SK-N-SH treated with all-trans-retinoic acid at 6 μM for 48 hours (cell line): ENCODE measurements at regions not wholly inside any gene's neighbourhood (a gene's known extent, or its start where the extent isn't known, plus 50 kb on each side); places are given as distances from the start of the nearest gene placed in this dataset.

Experiments
- ATAC-seq: fragments of 200-7000 bp; cut with Tn5 transposase; 3 replicates; pipeline ENCODE4 v1.9.1; 2020; ENCODE audit warnings: mild to moderate bottlenecking, moderate library complexity
- ARNTL ChIP-seq: fragments of 450-650 bp; formaldehyde crosslinking; IDR thresholded peaks from 2 replicates; pipeline ENCODE4 v1.5.0; 2020; ENCODE audit warnings: low read depth, mild to moderate bottlenecking, moderate library complexity, borderline replicate concordance
- BACH2 ChIP-seq: fragments of 250-450 bp; sonication (Bioruptor Pico); IDR thresholded peaks from 2 replicates; pipeline ENCODE4 v1.9.0; 2021; ENCODE audit warnings: mild to moderate bottlenecking, borderline replicate concordance
- CSDC2 ChIP-seq: fragments of 250-450 bp; sonication (Bioruptor Pico); IDR thresholded peaks from 2 replicates; pipeline ENCODE4 v1.5.0; 2020; ENCODE audit warnings: mild to moderate bottlenecking, moderate library complexity
- ESRRG ChIP-seq: fragments of 250-450 bp; sonication (Bioruptor Pico); IDR thresholded peaks from 2 replicates; pipeline ENCODE4 v1.6.1; 2021; ENCODE audit warnings: mild to moderate bottlenecking
- ISL1 ChIP-seq: fragments of 250-450 bp; sonication (Bioruptor Pico); IDR thresholded peaks from 2 replicates; pipeline ENCODE4 v2.1.2; 2022; ENCODE audit warnings: mild to moderate bottlenecking, moderate library complexity
- OSR1 ChIP-seq: fragments of 250-450 bp; sonication (Bioruptor Pico); IDR thresholded peaks from 2 replicates; pipeline ENCODE4 v1.8.0; 2022; ENCODE audit warnings: moderate library complexity, mild to moderate bottlenecking, inconsistent platforms
- PPARA ChIP-seq: fragments of 250-450 bp; sonication (Bioruptor Pico); IDR thresholded peaks from 2 replicates; pipeline ENCODE4 v1.5.0; 2020; ENCODE audit warnings: mild to moderate bottlenecking, borderline replicate concordance
- RARB ChIP-seq: fragments of 250-450 bp; sonication (Bioruptor Pico); IDR thresholded peaks from 2 replicates; pipeline ENCODE4 v1.8.0; 2021; ENCODE audit warnings: mild to moderate bottlenecking, moderate library complexity
- SNAI2 ChIP-seq: fragments of 250-450 bp; sonication (Bioruptor Pico); IDR thresholded peaks from 2 replicates; pipeline ENCODE4 v1.5.0; 2020; ENCODE audit warnings: mild to moderate bottlenecking, moderate library complexity
- TCF4 ChIP-seq: fragments of 250-450 bp; sonication (Bioruptor Pico); IDR thresholded peaks from 2 replicates; pipeline ENCODE4 v1.8.0; 2021; ENCODE audit warnings: mild to moderate bottlenecking, moderate library complexity, borderline replicate concordance
- TOX ChIP-seq: fragments of 250-450 bp; sonication (Bioruptor Pico); IDR thresholded peaks from 2 replicates; pipeline ENCODE4 v1.8.0; 2021; ENCODE audit warnings: mild to moderate bottlenecking, moderate library complexity, borderline replicate concordance
- ZC3H10 ChIP-seq: fragments of 250-450 bp; sonication (Bioruptor Pico); IDR thresholded peaks from 2 replicates; pipeline ENCODE4 v1.5.1; 2021; ENCODE audit warnings: mild to moderate bottlenecking, moderate library complexity
- ZFP3 ChIP-seq: fragments of 250-450 bp; sonication (Bioruptor Pico); IDR thresholded peaks from 2 replicates; pipeline ENCODE4 v1.5.0; 2020; ENCODE audit warnings: mild to moderate bottlenecking, moderate library complexity
- ZFP30 ChIP-seq: fragments of 450-650 bp; formaldehyde crosslinking; IDR thresholded peaks from 2 replicates; pipeline ENCODE4 v1.5.0; 2022; ENCODE audit warnings: mild to moderate bottlenecking, moderate library complexity
- ZNF565 ChIP-seq: fragments of 450-650 bp; formaldehyde crosslinking; conservative IDR thresholded peaks from 2 replicates; pipeline ENCODE4 v1.5.0; 2020; ENCODE audit warnings: low read depth, mild to moderate bottlenecking, moderate library complexity
- ZNF70 ChIP-seq: fragments of 450-650 bp; formaldehyde crosslinking; IDR thresholded peaks from 2 replicates; pipeline ENCODE4 v1.5.0; 2020; ENCODE audit warnings: mild to moderate bottlenecking, moderate library complexity
- ZNF8 ChIP-seq: fragments of 450-650 bp; formaldehyde crosslinking; IDR thresholded peaks from 2 replicates; pipeline ENCODE4 v1.5.0; 2020; ENCODE audit warnings: mild to moderate bottlenecking, moderate library complexity
- TF ChIP-seq, protein P1 (sequence below): fragments of 250-450 bp; sonication (Bioruptor Pico); IDR thresholded peaks from 2 replicates; pipeline ENCODE4 v1.5.0; 2020; ENCODE audit warnings: mild to moderate bottlenecking, moderate library complexity
- TF ChIP-seq, protein P2 (sequence below): fragments of 250-450 bp; sonication (Bioruptor Pico); IDR thresholded peaks from 2 replicates; pipeline ENCODE4 v1.5.1; 2020; ENCODE audit warnings: low read depth, mild to moderate bottlenecking, moderate library complexity
- TF ChIP-seq, protein P3 (sequence below): fragments of 250-450 bp; sonication (Bioruptor Pico); IDR thresholded peaks from 2 replicates; pipeline ENCODE4 v1.5.1; 2021; ENCODE audit warnings: mild to moderate bottlenecking, moderate library complexity
- TF ChIP-seq, protein P4 (sequence below): fragments of 250-450 bp; sonication (Bioruptor Pico); IDR thresholded peaks from 2 replicates; pipeline ENCODE4 v1.8.0; 2021; ENCODE audit warnings: low read depth, mild to moderate bottlenecking, moderate library complexity, borderline replicate concordance
- TF ChIP-seq, protein P5 (sequence below): fragments of 250-450 bp; sonication (Bioruptor Pico); IDR thresholded peaks from 2 replicates; pipeline ENCODE4 v1.8.0; 2020; ENCODE audit warnings: mild to moderate bottlenecking, moderate library complexity, borderline replicate concordance

DNA sequence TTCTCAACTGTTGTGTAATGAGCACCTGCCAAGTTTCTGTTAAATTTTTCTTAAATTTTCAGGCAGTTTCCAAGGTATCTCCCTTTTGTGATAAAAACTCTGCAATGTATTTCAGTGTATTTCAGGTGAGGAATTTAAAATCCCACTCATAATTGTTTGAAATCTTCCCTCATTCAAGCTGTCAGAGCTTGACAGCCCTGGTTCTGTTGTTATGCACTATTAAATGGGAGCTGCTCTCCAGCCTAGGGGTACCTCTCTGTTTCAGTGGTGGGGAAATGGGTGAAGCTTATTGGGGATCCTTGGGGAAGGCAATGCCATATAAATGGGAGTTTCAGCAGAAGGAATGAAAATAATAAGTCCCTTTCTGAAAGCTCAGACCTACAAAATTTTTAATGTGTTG is 178.0 kb upstream of the TMCO5A start:
- no peak for ATAC-seq
- TF ChIP-seq, protein P1, sequence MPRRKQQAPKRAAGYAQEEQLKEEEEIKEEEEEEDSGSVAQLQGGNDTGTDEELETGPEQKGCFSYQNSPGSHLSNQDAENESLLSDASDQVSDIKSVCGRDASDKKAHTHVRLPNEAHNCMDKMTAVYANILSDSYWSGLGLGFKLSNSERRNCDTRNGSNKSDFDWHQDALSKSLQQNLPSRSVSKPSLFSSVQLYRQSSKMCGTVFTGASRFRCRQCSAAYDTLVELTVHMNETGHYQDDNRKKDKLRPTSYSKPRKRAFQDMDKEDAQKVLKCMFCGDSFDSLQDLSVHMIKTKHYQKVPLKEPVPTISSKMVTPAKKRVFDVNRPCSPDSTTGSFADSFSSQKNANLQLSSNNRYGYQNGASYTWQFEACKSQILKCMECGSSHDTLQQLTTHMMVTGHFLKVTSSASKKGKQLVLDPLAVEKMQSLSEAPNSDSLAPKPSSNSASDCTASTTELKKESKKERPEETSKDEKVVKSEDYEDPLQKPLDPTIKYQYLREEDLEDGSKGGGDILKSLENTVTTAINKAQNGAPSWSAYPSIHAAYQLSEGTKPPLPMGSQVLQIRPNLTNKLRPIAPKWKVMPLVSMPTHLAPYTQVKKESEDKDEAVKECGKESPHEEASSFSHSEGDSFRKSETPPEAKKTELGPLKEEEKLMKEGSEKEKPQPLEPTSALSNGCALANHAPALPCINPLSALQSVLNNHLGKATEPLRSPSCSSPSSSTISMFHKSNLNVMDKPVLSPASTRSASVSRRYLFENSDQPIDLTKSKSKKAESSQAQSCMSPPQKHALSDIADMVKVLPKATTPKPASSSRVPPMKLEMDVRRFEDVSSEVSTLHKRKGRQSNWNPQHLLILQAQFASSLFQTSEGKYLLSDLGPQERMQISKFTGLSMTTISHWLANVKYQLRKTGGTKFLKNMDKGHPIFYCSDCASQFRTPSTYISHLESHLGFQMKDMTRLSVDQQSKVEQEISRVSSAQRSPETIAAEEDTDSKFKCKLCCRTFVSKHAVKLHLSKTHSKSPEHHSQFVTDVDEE (CRISPR knock-in tag) = no peak
- TF ChIP-seq TOX (no peak), RARB (CRISPR knock-in tag) (no peak), ZFP3 (CRISPR knock-in tag) (no peak), TCF4 (CRISPR knock-in tag) (no peak), ARNTL (CRISPR knock-in tag) (no peak), ZFP30 (CRISPR knock-in tag) (no peak), ZNF70 (CRISPR knock-in tag) (no peak), ESRRG (no peak), ISL1 (CRISPR knock-in tag) (no peak), ZNF8 (CRISPR knock-in tag) (no peak)
- TF ChIP-seq, protein P2, sequence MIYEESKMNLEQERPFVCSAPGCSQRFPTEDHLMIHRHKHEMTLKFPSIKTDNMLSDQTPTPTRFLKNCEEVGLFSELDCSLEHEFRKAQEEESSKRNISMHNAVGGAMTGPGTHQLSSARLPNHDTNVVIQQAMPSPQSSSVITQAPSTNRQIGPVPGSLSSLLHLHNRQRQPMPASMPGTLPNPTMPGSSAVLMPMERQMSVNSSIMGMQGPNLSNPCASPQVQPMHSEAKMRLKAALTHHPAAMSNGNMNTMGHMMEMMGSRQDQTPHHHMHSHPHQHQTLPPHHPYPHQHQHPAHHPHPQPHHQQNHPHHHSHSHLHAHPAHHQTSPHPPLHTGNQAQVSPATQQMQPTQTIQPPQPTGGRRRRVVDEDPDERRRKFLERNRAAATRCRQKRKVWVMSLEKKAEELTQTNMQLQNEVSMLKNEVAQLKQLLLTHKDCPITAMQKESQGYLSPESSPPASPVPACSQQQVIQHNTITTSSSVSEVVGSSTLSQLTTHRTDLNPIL (CRISPR knock-in tag) = no peak
- TF ChIP-seq, protein P3, sequence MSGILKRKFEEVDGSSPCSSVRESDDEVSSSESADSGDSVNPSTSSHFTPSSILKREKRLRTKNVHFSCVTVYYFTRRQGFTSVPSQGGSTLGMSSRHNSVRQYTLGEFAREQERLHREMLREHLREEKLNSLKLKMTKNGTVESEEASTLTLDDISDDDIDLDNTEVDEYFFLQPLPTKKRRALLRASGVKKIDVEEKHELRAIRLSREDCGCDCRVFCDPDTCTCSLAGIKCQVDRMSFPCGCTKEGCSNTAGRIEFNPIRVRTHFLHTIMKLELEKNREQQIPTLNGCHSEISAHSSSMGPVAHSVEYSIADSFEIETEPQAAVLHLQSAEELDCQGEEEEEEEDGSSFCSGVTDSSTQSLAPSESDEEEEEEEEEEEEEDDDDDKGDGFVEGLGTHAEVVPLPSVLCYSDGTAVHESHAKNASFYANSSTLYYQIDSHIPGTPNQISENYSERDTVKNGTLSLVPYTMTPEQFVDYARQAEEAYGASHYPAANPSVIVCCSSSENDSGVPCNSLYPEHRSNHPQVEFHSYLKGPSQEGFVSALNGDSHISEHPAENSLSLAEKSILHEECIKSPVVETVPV (CRISPR knock-in tag) = no peak
- TF ChIP-seq, protein P4, sequence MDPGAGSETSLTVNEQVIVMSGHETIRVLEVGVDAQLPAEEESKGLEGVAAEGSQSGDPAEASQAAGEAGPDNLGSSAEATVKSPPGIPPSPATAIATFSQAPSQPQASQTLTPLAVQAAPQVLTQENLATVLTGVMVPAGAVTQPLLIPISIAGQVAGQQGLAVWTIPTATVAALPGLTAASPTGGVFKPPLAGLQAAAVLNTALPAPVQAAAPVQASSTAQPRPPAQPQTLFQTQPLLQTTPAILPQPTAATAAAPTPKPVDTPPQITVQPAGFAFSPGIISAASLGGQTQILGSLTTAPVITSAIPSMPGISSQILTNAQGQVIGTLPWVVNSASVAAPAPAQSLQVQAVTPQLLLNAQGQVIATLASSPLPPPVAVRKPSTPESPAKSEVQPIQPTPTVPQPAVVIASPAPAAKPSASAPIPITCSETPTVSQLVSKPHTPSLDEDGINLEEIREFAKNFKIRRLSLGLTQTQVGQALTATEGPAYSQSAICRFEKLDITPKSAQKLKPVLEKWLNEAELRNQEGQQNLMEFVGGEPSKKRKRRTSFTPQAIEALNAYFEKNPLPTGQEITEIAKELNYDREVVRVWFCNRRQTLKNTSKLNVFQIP (CRISPR knock-in tag) = no peak
- TF ChIP-seq, protein P5, sequence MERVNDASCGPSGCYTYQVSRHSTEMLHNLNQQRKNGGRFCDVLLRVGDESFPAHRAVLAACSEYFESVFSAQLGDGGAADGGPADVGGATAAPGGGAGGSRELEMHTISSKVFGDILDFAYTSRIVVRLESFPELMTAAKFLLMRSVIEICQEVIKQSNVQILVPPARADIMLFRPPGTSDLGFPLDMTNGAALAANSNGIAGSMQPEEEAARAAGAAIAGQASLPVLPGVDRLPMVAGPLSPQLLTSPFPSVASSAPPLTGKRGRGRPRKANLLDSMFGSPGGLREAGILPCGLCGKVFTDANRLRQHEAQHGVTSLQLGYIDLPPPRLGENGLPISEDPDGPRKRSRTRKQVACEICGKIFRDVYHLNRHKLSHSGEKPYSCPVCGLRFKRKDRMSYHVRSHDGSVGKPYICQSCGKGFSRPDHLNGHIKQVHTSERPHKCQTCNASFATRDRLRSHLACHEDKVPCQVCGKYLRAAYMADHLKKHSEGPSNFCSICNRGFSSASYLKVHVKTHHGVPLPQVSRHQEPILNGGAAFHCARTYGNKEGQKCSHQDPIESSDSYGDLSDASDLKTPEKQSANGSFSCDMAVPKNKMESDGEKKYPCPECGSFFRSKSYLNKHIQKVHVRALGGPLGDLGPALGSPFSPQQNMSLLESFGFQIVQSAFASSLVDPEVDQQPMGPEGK (CRISPR knock-in tag) = no peak

DNA sequence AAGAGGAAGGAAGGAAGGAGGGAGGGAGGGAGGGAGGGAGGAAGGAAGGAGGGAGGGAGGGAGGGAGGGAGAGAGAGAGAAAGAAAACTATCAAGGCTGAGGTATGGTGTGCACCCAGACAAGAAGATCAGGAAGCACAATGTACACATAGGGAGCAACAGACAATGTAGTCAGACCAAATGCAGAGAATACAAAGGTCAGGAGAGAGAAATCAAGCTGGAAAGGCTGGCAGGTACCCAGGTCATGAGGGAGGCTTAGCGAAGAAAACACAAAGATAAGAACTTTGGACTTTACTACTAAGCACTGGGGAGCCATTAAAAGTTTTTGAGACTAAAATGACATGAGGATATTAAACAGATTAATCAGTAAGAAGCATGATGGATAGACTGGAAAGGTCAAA is 176.0 kb upstream of the TMCO5A start:
- ATAC-seq = no peak
- TF ChIP-seq, protein P5 (CRISPR knock-in tag) = no peak
- TF ChIP-seq, protein P4 (CRISPR knock-in tag) = no peak
- TF ChIP-seq, protein P1 (CRISPR knock-in tag) = no peak
- TF ChIP-seq ARNTL (CRISPR knock-in tag) = no peak
- no peak for TF ChIP-seq CSDC2 (CRISPR knock-in tag)
- TF ChIP-seq, protein P3 (CRISPR knock-in tag) = no peak
- no peak for TF ChIP-seq SNAI2 (CRISPR knock-in tag)
- no peak for TF ChIP-seq ZFP3 (CRISPR knock-in tag)
- TF ChIP-seq BACH2 (CRISPR knock-in tag) = no peak
- TF ChIP-seq TCF4 (CRISPR knock-in tag) = no peak
- TF ChIP-seq ZC3H10 (CRISPR knock-in tag) = no peak
- TF ChIP-seq ESRRG = no peak
- TF ChIP-seq PPARA (CRISPR knock-in tag) = no peak
- TF ChIP-seq TOX = no peak
- TF ChIP-seq ZNF565 (CRISPR knock-in tag) = no peak
- no peak for TF ChIP-seq OSR1 (CRISPR knock-in tag)
